GM12874 (cell line): ENCODE measurements at regions not wholly inside any gene's neighbourhood (a gene's known extent, or its start where the extent isn't known, plus 50 kb on each side); places are given as distances from the start of the nearest gene placed in this dataset.

ENCODE experiments used
- CTCF ChIP-seq: IDR thresholded peaks from 2 replicates; pipeline ENCODE4 v1.5.1; 2011; ENCODE audit warnings: low read depth, mild to moderate bottlenecking, control low read depth, low read length, moderate library complexity; ENCODE audit not compliant: insufficient read depth

GRCh38 chr22:49427341-49427740, 400.3 kb downstream of the BRD1 start:
- no peak for TF ChIP-seq CTCF

- no peak for TF ChIP-seq CTCF
These were observed 400.9 kb downstream of the BRD1 start for GRCh38 chr22:49426618-49427266.

- TF ChIP-seq CTCF = no peak
These were observed 401.6 kb downstream of the BRD1 start for GRCh38 chr22:49426098-49426497.

GRCh38 chr22:49425356-49425755, 402.3 kb downstream of the BRD1 start:
- no peak for TF ChIP-seq CTCF

- TF ChIP-seq CTCF = no peak
These were observed 402.8 kb downstream of the BRD1 start for GRCh38 chr22:49424893-49425270.

GRCh38 chr22:49423125-49423650, 404.5 kb downstream of the BRD1 start:
- TF ChIP-seq CTCF = no peak

- TF ChIP-seq CTCF = no peak
These were observed 405.0 kb downstream of the BRD1 start for GRCh38 chr22:49422701-49423100.
